Hematopoietic multipotent progenitor cell treated with erythropoietin and hydrocortisone succinate and interleukin-3 and kit ligand, for 15 days (in vitro differentiated cells): ENCODE measurements at regions not wholly inside any gene's neighbourhood (a gene's known extent, or its start where the extent isn't known, plus 50 kb on each side); places are given as distances from the start of the nearest gene placed in this dataset.

Source experiments
- DNase-seq: peaks from one replicate; pipeline ENCODE4 v3.0.0-alpha.2; 2015; ENCODE audit warnings: low spot score

GRCh38 chr2:78290581-78291214 lies 734.8 kb upstream of the REG3G start:
- no peak for DNase-seq

GRCh38 chr2:78293768-78294167 lies 731.7 kb upstream of the REG3G start:
- DNase-seq: no peak

GRCh38 chr2:78301166-78301789 lies 724.2 kb upstream of the REG3G start:
- DNase-seq: no peak

GRCh38 chr2:78304678-78305077 lies 720.8 kb upstream of the REG3G start:
- no peak for DNase-seq

- no peak for DNase-seq
These were observed 716.0 kb upstream of the REG3G start for GRCh38 chr2:78309460-78309859.

GRCh38 chr2:78315368-78315767 lies 710.1 kb upstream of the REG3G start:
- no peak for DNase-seq

GRCh38 chr2:78318275-78318674 lies 707.2 kb upstream of the REG3G start:
- no peak for DNase-seq

GRCh38 chr2:78330193-78330592 lies 695.3 kb upstream of the REG3G start:
- DNase-seq: no peak

- DNase-seq: no peak
These were observed 674.3 kb upstream of the REG3G start for GRCh38 chr2:78351208-78351607.

- no peak for DNase-seq
These were observed 672.3 kb upstream of the REG3G start for GRCh38 chr2:78353168-78353567.

GRCh38 chr2:78355967-78356366 lies 669.5 kb upstream of the REG3G start:
- no peak for DNase-seq

GRCh38 chr2:78383576-78383975 lies 641.9 kb upstream of the REG3G start:
- no peak for DNase-seq

GRCh38 chr2:78397198-78397597 lies 628.3 kb upstream of the REG3G start:
- no peak for DNase-seq

GRCh38 chr2:78407960-78408794 lies 617.3 kb upstream of the REG3G start:
- DNase-seq: no peak

- no peak for DNase-seq
These were observed 616.7 kb upstream of the REG3G start for GRCh38 chr2:78408795-78409118.

- no peak for DNase-seq
These were observed 614.2 kb upstream of the REG3G start for GRCh38 chr2:78411303-78411702.

GRCh38 chr2:78416625-78417300 lies 608.7 kb upstream of the REG3G start:
- no peak for DNase-seq

GRCh38 chr2:78417355-78417754 lies 608.1 kb upstream of the REG3G start:
- no peak for DNase-seq

- no peak for DNase-seq
These were observed 607.5 kb upstream of the REG3G start for GRCh38 chr2:78418021-78418420.

- no peak for DNase-seq
These were observed 605.4 kb upstream of the REG3G start for GRCh38 chr2:78420132-78420531.

- no peak for DNase-seq
These were observed 601.9 kb upstream of the REG3G start for GRCh38 chr2:78423631-78424030.

GRCh38 chr2:78427170-78427569 lies 598.3 kb upstream of the REG3G start:
- DNase-seq: no peak

GRCh38 chr2:78431241-78431640 lies 594.3 kb upstream of the REG3G start:
- DNase-seq: no peak
